ENCODE measurements at regions not wholly inside any gene's neighbourhood (a gene's known extent, or its start where the extent isn't known, plus 50 kb on each side); places are given as distances from the start of the nearest gene placed in this dataset.
"Not testable (repeated sequence)": the region's sequence is repeated elsewhere in the genome, so short reads cannot be mapped to it uniquely, and the experiment has no call there.

- H3K9me3 Mint-ChIP-seq (ENCODE audit: low read depth); H3K36me3 Mint-ChIP-seq (ENCODE audit: low read depth); DNase-seq (ENCODE audit: low spot score); H3K27ac Mint-ChIP-seq (ENCODE audit: unreplicated experiment); H3K4me3 Mint-ChIP-seq (ENCODE audit: unreplicated experiment); H3K4me1 Mint-ChIP-seq (ENCODE audit: low read depth); H3K27me3 Mint-ChIP-seq (ENCODE audit: low read depth): not testable (repeated sequence)
These were observed 169.7 kb downstream of the BCL2L11 start for GRCh38 chr2:111290370-111290769.

GRCh38 chr2:111291566-111291965 is 170.9 kb downstream of the BCL2L11 start:
- H3K36me3 Mint-ChIP-seq (ENCODE audit: low read depth); H3K9me3 Mint-ChIP-seq (ENCODE audit: low read depth); H3K27me3 Mint-ChIP-seq (ENCODE audit: low read depth); H3K4me1 Mint-ChIP-seq (ENCODE audit: low read depth); H3K27ac Mint-ChIP-seq (ENCODE audit: unreplicated experiment); DNase-seq (ENCODE audit: low spot score); H3K4me3 Mint-ChIP-seq (ENCODE audit: unreplicated experiment): not testable (repeated sequence)

DNA sequence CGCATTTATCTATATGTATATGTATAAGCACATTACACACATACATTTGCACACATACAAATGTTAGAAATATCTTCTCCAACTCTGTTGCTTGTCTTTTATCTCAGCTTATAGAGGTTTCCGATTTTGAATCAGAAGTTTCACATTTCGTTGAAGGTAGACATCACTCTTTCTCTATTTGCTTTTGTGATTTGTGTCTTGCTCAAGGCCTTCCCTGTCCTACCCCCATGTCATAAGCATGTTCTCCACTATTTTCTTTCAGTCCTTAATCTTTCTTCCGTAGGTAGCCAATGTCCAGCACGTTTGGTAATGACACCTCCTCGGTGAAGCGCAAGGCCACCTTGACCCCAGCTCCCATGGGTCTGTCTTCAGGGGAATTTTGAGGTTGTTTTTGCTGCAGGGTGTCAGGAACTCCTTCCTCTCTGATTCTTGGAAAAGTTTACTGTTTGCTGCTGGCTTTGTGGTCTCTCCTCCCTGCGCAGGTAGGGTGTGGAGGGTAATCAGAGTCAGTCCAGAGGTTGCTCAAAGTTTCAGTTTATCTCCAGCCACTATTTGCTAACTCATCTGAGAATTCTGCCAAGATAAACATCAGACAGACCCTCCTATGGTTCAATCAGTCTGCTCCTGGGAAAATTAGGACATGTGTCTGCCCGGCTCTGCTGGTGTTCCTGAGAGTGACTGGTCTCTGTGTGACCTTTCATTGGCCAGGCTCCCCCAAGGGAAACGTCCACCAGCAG is 171.7 kb downstream of the BCL2L11 start:
- not testable (repeated sequence) for H3K27ac Mint-ChIP-seq (ENCODE audit: unreplicated experiment); H3K36me3 Mint-ChIP-seq (ENCODE audit: low read depth); H3K27me3 Mint-ChIP-seq (ENCODE audit: low read depth); H3K9me3 Mint-ChIP-seq (ENCODE audit: low read depth); H3K4me1 Mint-ChIP-seq (ENCODE audit: low read depth); H3K4me3 Mint-ChIP-seq (ENCODE audit: unreplicated experiment); DNase-seq (ENCODE audit: low spot score)

DNA sequence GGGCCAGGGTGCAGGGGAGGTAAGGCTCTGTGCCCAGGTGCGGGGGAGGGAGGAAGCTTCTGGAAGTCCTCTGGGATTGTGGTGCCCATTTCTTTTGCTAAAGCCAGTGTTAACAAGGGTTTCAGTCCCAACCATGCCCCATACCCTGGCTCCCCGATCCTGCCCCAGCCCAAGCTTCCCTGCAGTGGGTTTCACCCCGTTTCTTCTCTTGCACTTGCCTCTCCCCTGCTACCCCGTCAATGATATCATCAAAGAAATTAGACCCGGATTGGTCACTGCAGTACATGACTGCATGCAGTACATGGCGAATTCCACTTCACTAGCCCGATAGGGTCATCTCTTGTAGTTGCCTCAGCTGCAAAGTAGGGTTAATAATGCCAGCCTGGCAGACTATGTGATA is 174.0 kb downstream of the BCL2L11 start:
- H3K9me3 Mint-ChIP-seq (ENCODE audit: low read depth); H3K27me3 Mint-ChIP-seq (ENCODE audit: low read depth); H3K27ac Mint-ChIP-seq (ENCODE audit: unreplicated experiment); H3K4me1 Mint-ChIP-seq (ENCODE audit: low read depth); DNase-seq (ENCODE audit: low spot score); H3K4me3 Mint-ChIP-seq (ENCODE audit: unreplicated experiment); H3K36me3 Mint-ChIP-seq (ENCODE audit: low read depth): not testable (repeated sequence)

DNA sequence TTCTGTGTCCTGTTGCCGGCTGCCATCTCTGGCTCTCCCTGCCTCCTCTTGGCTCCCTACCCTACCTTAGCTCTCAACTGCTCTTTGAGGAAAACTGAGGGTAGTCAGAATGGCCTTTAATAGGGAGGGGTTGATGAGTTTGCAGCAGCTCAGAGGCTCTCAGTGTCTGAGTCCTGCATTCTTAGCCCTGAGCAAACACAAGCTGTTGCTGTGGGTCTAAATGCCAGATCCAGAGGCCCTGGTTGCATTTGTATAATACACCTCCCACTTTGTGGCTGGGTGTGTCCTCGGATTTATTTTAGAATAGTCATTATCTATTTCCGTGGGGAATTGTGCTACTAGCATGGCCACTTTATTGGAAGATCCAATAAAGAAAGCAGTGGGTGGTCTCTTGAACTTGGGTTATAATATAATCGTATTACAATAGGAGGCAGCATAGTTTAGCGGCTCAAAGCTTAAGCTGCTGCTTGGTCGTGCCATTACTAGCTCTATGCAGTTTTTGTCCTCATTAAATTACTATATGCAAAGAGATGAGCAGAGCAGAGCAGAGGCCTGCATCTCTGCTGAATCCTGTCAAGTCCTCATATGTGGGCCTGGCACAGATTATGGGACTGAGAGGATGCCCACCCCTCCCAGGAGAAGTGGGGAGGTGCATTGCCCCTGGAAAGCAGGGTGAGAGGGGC is 175.5 kb downstream of the BCL2L11 start:
- H3K4me3 Mint-ChIP-seq (ENCODE audit: unreplicated experiment); H3K27ac Mint-ChIP-seq (ENCODE audit: unreplicated experiment); DNase-seq (ENCODE audit: low spot score); H3K9me3 Mint-ChIP-seq (ENCODE audit: low read depth); H3K36me3 Mint-ChIP-seq (ENCODE audit: low read depth); H3K27me3 Mint-ChIP-seq (ENCODE audit: low read depth): not testable (repeated sequence)
- H3K4me1 Mint-ChIP-seq (ENCODE audit: low read depth) = peaks cover 10% of the 10 kb centered on the region

DNA sequence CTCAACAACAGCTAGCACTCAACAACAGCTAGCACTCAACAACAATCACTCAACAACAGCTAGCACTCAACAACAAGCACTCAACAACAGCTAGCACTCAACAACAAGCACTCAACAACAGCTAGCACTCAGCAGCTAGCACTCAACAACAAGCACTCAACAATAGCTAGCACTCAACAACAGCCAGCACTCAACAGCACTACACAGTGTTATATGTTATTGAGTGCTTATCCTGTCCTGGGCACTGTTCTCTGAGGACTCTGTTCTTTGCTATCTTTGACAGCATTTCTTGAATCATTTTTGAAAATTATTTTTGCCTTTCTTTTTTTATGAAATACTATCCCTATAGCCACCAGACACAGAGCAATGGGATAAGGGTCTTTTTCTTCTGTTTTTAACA is 176.4 kb downstream of the BCL2L11 start:
- H3K4me3 Mint-ChIP-seq (ENCODE audit: unreplicated experiment); H3K27me3 Mint-ChIP-seq (ENCODE audit: low read depth); H3K36me3 Mint-ChIP-seq (ENCODE audit: low read depth); H3K9me3 Mint-ChIP-seq (ENCODE audit: low read depth); H3K27ac Mint-ChIP-seq (ENCODE audit: unreplicated experiment); DNase-seq (ENCODE audit: low spot score): not testable (repeated sequence)
- H3K4me1 Mint-ChIP-seq (ENCODE audit: low read depth) = peaks cover 10% of the 10 kb centered on the region

- H3K4me3 Mint-ChIP-seq (ENCODE audit: unreplicated experiment); H3K27ac Mint-ChIP-seq (ENCODE audit: unreplicated experiment): not testable (repeated sequence)
These were observed 178.2 kb downstream of the BCL2L11 start for GRCh38 chr2:111298927-111299326.

GRCh38 chr2:111299635-111300034 is 178.9 kb downstream of the BCL2L11 start:
- H3K27me3 Mint-ChIP-seq (ENCODE audit: low read depth); DNase-seq (ENCODE audit: low spot score); H3K4me1 Mint-ChIP-seq (ENCODE audit: low read depth); H3K27ac Mint-ChIP-seq (ENCODE audit: unreplicated experiment); H3K4me3 Mint-ChIP-seq (ENCODE audit: unreplicated experiment); H3K9me3 Mint-ChIP-seq (ENCODE audit: low read depth); H3K36me3 Mint-ChIP-seq (ENCODE audit: low read depth): not testable (repeated sequence)

More at GRCh38 chr2:111298927-111299326, 178.2 kb downstream of the BCL2L11 start:
- not testable (repeated sequence) for DNase-seq (ENCODE audit: low spot score); H3K9me3 Mint-ChIP-seq (ENCODE audit: low read depth); H3K36me3 Mint-ChIP-seq (ENCODE audit: low read depth); H3K27me3 Mint-ChIP-seq (ENCODE audit: low read depth); H3K4me1 Mint-ChIP-seq (ENCODE audit: low read depth)

GRCh38 chr2:111301677-111302076 is 181.0 kb downstream of the BCL2L11 start:
- H3K9me3 Mint-ChIP-seq (ENCODE audit: low read depth); H3K4me3 Mint-ChIP-seq (ENCODE audit: unreplicated experiment); H3K36me3 Mint-ChIP-seq (ENCODE audit: low read depth); H3K27ac Mint-ChIP-seq (ENCODE audit: unreplicated experiment); DNase-seq (ENCODE audit: low spot score); H3K27me3 Mint-ChIP-seq (ENCODE audit: low read depth): not testable (repeated sequence)
- peaks cover 12% of the 10 kb centered on the region for H3K4me1 Mint-ChIP-seq (ENCODE audit: low read depth)

DNA sequence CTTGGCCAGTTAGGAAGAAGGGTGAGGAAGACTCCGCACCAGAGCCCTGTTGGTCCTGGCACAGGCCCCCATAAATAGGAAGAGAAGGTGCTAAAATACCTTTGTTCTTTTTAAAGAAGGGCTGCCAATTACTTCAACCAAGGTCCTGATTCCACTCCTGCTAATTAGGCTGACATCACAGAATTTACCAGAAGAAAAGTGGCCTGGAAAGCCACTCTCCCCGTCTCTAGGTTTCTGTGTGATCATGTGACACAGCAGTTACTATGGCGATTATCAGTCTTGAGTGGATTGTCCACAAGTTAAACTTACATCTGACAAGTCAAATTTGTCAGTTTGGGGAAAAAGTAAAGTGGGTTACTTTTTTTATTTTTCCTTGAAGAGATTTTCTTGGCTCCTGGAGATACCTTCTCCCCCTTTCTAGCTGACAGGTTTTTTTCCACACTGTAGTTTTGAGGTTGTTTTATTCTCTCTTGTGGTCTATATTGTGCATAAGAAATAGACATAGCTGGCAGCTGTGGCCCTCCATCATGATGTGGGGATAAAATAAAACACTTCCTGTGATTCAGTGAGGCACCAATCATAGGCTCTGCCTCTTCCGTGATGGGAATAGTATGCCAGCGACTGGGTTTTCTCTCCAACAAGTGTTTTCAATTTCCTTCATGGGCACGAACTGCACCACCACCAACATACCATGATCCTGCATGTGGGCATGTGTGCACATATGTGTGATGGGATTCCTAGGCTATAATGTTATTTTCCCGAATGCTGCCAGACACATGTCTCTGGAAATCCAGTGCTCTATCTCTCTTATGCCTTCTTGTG is 181.9 kb downstream of the BCL2L11 start:
- H3K27ac Mint-ChIP-seq (ENCODE audit: unreplicated experiment); H3K36me3 Mint-ChIP-seq (ENCODE audit: low read depth); H3K27me3 Mint-ChIP-seq (ENCODE audit: low read depth); H3K4me3 Mint-ChIP-seq (ENCODE audit: unreplicated experiment); H3K9me3 Mint-ChIP-seq (ENCODE audit: low read depth); DNase-seq (ENCODE audit: low spot score): not testable (repeated sequence)
- peaks cover 12% of the 10 kb centered on the region for H3K4me1 Mint-ChIP-seq (ENCODE audit: low read depth)

GRCh38 chr2:111307302-111307701 is 186.6 kb downstream of the BCL2L11 start:
- not testable (repeated sequence) for DNase-seq (ENCODE audit: low spot score); H3K4me3 Mint-ChIP-seq (ENCODE audit: unreplicated experiment); H3K27me3 Mint-ChIP-seq (ENCODE audit: low read depth); H3K27ac Mint-ChIP-seq (ENCODE audit: unreplicated experiment); H3K9me3 Mint-ChIP-seq (ENCODE audit: low read depth); H3K36me3 Mint-ChIP-seq (ENCODE audit: low read depth)
- peaks cover 14% of the 10 kb centered on the region for H3K4me1 Mint-ChIP-seq (ENCODE audit: low read depth)

DNA sequence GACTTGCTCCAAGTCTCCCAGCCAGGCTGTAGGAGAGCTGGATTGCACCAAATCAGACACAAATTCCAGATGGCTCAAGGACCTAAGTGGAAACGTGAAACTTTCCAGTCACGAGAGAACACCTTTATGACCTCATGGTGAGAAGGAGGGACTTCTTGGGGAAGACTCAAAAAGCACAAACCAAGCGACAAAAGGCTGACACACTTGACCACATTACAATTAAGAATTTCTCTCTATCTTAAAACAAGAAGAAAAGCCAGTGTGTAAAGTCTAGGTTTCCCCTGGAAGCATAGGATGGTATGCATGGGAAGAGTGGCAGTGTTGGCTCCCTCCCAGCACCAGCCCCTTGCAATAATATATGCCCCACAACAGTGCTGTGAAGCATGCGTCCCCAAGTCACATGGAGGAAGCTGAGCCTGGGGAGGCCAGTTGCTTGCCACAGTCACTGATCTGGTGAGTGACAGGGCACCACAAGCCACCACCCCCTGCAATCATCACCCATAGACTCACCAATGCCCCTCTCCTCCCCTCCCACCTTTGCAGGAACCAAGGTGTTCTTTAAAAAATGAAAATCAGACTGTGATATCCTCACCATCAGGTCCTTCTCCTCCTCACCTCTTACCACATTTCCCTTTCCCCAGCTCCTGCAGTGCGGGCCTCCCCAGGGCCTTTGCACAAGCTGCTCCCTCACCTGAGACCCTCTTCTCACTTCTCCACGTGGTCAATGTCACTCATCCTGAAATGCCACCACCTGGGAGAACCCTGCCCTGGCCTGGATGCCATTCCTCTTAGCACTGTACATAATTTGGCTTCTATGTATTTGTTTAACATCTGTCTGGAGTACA is 188.7 kb downstream of the BCL2L11 start:
- not testable (repeated sequence) for H3K4me3 Mint-ChIP-seq (ENCODE audit: unreplicated experiment); H3K36me3 Mint-ChIP-seq (ENCODE audit: low read depth); DNase-seq (ENCODE audit: low spot score); H3K9me3 Mint-ChIP-seq (ENCODE audit: low read depth); H3K27me3 Mint-ChIP-seq (ENCODE audit: low read depth)
- Mint-ChIP-seq H3K4me1 (ENCODE audit: low read depth) (peaks cover 19% of the 10 kb centered on the region), H3K27ac (ENCODE audit: unreplicated experiment) (peak overlapping the region; percentile 77)

Measured in chondrocyte (in vitro differentiated cells).